DMS114 treated with DMSO at 0.1 percent for 48 hours (cell line): ENCODE measurements at regions not wholly inside any gene's neighbourhood (a gene's known extent, or its start where the extent isn't known, plus 50 kb on each side); places are given as distances from the start of the nearest gene placed in this dataset.
"Not testable (repeated sequence)": the region's sequence is repeated elsewhere in the genome, so short reads cannot be mapped to it uniquely, and the experiment has no call there.

Source experiments
- DNase-seq: peaks from one replicate; lab custom pipeline; 2025; ENCODE audit not compliant: unreplicated experiment; lab: John Stamatoyannopoulos, UW

DNA sequence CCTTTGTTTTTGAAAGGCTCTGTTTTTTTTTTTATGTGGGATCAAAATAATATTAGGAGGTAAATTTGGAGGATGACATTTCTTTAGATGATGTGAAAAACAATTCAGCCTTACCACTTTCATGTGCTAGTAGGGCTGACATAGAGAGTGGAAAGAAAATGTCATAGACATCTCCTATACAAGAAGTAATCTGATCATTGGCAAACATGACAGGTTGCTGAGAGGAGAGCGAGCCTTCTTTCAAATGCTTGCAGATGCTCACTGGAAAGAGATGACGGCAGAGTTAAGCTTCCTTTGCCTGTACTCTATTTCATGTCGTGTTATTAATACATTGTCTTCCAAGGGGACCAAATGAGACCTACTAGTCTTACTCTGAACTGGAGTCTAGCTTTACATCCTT, 160.1 kb upstream of the DAP start:
- DNase-seq, result no peak

GRCh38 chr5:10920400-10920799, 159.4 kb upstream of the DAP start:
- DNase-seq, result no peak

- DNase-seq, result no peak
Observed at GRCh38 chr5:10914741-10915480, 153.9 kb upstream of the DAP start.

DNA sequence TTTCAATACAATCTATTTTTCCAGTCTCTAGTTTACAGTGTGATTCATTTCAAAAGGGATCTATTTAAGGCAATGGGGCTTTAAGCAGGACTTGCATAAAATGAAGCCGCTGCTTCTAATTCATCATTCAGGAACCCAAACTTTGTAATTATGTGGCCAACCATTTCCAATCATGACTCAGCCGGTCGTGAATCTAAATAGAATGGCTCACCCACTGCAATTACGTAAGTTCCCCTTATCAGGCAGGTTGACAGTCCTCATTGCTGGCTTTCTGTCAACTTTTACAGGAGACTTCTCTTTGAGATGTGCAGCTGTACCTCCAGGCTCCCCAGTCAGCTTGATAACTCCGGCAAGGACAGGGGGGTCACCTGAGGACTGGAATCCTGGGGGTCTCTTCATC, 152.8 kb upstream of the DAP start:
- DNase-seq, result no peak

GRCh38 chr5:10913181-10913810, 152.3 kb upstream of the DAP start:
- no peak for DNase-seq

DNA sequence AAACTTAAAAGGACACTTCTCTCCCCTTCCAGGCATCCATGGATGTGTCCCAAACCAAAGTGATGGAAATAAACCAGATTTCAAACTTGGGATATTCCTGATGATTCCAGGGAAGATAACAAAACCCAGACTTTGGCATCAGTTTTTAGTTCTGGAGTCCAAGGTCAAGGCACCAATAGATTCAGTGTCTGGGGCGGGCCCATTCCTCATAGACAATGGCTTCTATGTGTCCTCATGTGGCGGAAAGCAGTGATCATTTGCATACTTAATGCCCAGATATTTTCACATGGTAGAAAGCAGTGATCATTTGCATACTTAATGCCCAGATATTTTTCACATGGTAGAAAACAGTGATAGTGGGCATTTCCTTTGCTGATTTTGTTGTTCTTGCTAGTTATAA, 151.4 kb upstream of the DAP start:
- no peak for DNase-seq

- no peak for DNase-seq
Observed at GRCh38 chr5:10910261-10910660, 149.2 kb upstream of the DAP start.

DNA sequence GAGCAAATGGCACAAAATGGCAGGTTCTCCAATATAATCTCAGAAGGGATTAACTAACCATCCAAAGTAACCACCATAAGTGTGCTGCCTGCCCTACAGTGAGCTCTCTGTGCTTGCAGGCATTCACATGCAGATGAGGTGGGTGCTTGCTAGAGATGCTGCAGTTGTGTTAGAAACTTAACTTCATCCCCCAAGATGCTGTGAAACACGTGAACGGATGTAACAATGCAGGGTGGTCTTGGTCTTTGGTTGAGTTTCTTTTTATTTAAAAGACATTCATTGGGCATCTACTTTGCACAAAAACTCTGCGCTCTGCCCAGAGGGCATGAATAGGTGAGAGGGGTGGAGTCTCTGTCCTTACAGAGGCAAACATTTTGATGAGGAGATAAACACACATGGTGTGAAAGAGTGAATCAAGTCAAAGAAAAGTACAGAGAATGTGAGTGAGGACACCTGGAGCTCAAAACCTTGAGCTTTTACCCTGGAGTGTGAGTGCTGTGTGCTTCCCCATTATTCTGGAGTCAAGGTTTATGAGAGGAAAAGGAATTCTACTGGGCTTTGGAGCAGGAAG, 143.9 kb upstream of the DAP start:
- DNase-seq, result no peak

- DNase-seq, result no peak
Observed at GRCh38 chr5:10903786-10904560, 142.9 kb upstream of the DAP start.

GRCh38 chr5:10902145-10902544, 141.1 kb upstream of the DAP start:
- no peak for DNase-seq

DNA sequence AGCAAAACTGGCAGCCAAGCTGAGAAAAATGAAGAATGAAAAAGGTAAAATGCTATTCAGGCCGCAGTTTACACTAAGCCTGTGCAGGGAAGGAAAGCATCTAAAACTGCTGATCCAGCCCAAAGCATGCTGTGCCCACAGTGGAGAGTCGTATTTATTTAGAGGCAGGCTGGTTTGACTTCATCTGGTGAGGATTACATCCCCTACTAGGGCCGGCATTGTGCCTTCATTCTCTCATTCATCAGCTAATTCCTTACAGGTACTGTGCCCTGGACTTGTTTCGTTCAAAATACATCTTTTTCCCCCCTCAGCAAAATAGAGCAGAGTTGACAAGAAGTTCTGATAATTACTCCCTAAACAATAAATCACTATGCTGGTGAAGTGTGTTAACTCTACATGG, 137.5 kb upstream of the DAP start:
- no peak for DNase-seq

DNA sequence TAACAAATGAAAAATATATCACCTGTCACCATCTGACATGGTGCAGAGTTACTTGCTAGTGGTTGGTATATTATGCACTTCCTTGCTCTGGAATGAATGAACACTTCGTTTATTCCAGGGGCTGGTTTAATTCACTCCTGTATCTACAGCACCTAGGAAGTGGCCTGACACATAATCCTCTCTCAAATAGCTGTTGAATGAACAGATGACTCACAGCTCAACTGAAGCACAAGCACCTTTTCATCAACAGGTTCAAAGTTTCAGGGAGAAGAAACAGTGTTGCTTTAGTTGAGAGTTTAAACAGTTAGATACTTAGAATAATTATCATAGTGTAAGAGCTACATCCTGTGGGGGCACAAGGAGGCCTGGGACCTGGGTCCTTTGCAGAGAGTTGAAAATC, 135.0 kb upstream of the DAP start:
- no peak for DNase-seq

DNA sequence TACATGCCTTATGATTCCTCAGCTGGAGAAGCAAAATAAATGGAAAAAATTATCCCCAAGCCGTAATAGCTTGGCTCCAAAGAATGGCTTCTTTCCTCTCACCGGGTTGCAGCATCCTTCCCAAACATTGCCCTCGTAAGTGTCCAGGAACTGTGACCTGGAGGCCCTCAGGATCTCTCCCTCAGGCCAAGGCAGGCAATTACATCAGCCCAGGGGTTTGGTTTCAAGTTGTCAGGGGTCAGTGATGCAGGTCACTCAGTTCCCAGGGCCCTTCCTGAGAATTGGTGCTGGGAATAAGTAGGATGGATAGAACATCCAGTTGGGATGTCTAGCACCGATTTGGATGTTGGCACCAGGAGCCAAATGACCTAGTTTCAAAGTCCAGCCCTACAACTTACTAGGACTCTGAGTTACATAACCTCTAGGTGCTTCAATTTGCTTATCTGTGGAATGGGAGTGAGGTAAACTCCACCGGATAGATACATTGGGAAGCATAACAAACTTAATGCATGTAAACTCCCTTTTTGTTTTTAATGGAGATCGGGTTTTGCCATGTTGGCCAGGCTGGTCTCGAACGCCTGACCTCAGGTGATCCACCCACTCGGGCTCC, 133.5 kb upstream of the DAP start:
- DNase-seq, result no peak

DNA sequence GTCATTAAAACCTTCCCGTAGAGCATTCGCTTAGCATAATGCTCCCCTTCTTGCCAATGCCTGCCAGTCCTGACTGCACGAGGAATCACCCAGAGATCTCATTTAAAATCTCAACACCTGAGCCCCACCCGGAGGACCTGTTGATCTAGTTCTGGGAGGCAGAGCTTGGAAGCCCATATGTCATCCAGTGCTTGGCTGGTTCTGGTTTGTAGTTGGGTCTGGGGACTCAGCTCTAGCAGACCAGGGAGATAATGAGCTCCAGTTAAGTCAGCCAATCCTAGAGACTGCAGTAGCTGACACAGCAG, 131.8 kb upstream of the DAP start:
- DNase-seq, result no peak

DNA sequence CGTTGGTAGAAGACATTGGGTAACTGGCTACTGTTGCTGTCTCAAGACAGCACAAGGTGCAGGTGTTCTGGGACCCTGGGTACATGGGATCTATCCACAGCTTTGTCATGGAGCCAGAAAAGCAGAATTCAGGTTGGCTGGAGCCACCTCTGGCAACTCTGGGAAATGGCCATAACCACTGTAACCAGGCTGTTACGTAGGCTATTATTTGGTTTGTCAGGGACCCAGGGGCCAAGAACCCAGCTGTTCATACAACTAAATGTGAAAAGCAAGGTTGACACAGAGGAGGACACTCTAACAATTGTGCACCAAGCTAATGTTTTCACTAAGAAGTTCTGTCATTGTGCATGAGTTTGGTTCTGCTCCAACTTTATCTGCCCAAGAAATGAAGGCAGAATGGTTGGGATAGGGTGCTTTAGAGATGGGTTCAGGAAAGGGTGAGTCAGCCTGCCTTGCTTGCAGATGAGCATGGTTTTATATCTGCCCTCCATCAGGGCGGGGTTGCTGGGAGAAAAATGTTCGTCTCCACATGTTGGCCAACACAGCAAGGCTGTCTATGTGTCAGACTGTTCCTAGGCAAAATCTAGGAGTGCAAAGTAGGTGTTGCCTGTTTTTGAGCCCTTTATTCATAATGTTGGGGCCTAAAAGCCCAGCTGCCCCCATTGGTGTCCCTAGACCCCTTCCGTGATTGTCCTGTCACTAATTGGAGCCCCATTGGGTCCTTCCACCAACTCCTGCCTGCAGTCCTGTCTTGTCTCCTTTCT, 131.3 kb upstream of the DAP start:
- DNase-seq, result no peak

DNA sequence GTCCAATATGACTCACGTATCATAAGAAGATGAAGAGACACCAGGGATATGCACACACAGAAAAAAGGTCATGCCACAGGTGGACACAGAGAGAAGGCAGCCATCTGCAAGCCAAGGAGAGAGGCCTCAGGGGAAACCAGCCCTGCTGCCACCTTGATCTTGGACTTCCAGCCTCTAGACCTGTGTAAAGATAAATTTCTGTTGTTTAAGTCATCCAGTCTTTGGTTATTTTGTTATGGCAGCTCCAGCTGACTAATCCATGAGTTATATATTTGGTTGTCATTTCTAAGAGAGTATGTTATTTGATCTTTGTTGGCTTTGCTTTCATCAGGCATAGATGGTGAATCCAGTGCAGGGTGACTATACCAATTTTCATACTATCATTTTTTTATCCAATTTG, 130.2 kb upstream of the DAP start:
- DNase-seq, result no peak

GRCh38 chr5:10886497-10886896, 125.5 kb upstream of the DAP start:
- DNase-seq, result no peak

- no peak for DNase-seq
Observed at GRCh38 chr5:10885026-10885425, 124.0 kb upstream of the DAP start.

DNA sequence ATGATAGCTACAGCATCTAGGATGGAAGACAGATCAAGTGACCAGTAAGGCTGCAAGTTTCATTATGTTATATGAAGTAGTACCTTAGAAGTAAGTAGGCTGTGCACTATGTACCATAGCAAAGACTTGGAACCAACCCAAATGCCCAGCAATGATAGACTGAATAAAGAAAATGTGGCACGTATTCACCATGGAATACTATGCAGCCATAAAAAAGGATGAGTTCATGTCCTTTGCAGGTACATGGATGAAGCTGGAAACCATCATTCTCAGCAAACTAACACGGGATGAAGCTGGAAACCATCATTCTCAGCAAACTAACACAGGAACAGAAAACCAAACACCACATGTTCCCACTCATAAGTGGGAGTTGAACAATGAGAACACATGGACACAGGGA, 122.9 kb upstream of the DAP start:
- DNase-seq, result not testable (repeated sequence)

GRCh38 chr5:10880934-10881333, 119.9 kb upstream of the DAP start:
- no peak for DNase-seq

GRCh38 chr5:10876996-10877395, 116.0 kb upstream of the DAP start:
- DNase-seq, result not testable (repeated sequence)
